Neural cell (in vitro differentiated cells): ENCODE measurements at regions not wholly inside any gene's neighbourhood (a gene's known extent, or its start where the extent isn't known, plus 50 kb on each side); places are given as distances from the start of the nearest gene placed in this dataset.

Experiments used
- EP300 ChIP-seq: fragments of 450-650 bp; conservative IDR thresholded peaks from 2 replicates; pipeline ENCODE4 v1.6.1; 2014; ENCODE audit warnings: antibody characterized with exemption, mild to moderate bottlenecking, moderate library complexity; ENCODE audit not compliant: poor library complexity, severe bottlenecking
- EZH2 ChIP-seq: fragments of 200-600, 300-800 bp; shearing (Covaris generic), sonication (generic); IDR thresholded peaks from 2 replicates; pipeline ENCODE4 v1.6.1; 2014; ENCODE audit warnings: antibody characterized with exemption, low read length, borderline replicate concordance, mild to moderate bottlenecking; ENCODE audit not compliant: insufficient read depth, poor library complexity, severe bottlenecking
- MXI1 ChIP-seq: fragments of 450-650 bp; conservative IDR thresholded peaks from 2 replicates; pipeline ENCODE4 v1.6.1; 2014; ENCODE audit warnings: antibody characterized with exemption, mild to moderate bottlenecking; ENCODE audit not compliant: poor library complexity, severe bottlenecking
- POLR2AphosphoS5 ChIP-seq: IDR thresholded peaks from 2 replicates; pipeline ENCODE4 v1.6.1; 2012
- RAD21 ChIP-seq: fragments of 450-650 bp; conservative IDR thresholded peaks from 2 replicates; pipeline ENCODE4 v1.6.1; 2014; ENCODE audit warnings: antibody characterized with exemption, mild to moderate bottlenecking, moderate library complexity
- SMC3 ChIP-seq: fragments of 450-650 bp; conservative IDR thresholded peaks from 2 replicates; pipeline ENCODE4 v1.6.1; 2014; ENCODE audit warnings: antibody characterized with exemption, mild to moderate bottlenecking, moderate library complexity; ENCODE audit not compliant: poor library complexity
- TAF1 ChIP-seq: IDR thresholded peaks from 2 replicates; pipeline ENCODE4 v1.6.1; 2012; ENCODE audit warnings: low read depth
- TF ChIP-seq, protein P1 (sequence below): fragments of 450-650 bp; IDR thresholded peaks from 2 replicates; pipeline ENCODE4 v1.5.1; 2014; ENCODE audit warnings: antibody characterized with exemption, mild to moderate bottlenecking, moderate library complexity; ENCODE audit not compliant: poor library complexity, severe bottlenecking
- TF ChIP-seq, protein P2 (sequence below): IDR thresholded peaks from 2 replicates; pipeline ENCODE4 v1.6.1; 2012; ENCODE audit warnings: borderline replicate concordance

DNA sequence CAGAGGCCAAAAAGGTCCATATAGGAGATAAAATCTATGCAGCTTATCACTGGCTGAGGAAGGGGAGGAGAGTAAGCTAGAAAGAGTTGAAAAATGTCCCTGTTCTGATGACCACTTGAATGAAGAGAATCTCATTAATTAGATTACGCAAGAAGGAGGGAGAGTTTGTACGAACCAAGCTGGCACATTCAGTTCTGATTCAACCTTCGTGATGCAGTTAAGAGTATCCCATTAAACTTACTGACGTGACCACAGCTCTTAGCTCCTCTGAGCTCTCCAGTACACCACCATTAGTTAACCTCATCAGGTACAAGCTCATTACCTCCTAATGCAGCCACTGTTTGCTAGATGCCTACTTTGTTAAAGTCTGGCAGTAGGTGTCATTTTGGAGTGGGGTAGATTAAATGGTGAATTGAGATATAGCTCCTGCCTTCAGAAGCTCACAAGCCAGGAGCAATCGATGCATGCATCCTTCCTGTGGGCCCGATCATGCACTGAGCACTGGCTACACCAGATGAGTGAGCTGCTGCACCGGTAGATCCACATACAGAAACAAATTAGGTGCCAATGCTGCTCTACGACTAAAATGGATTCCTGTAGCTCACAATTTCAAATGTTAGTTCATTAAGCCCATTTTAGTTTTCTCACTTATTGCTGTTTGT is 458.3 kb downstream of the COG6 start:
- TF ChIP-seq, protein P1, sequence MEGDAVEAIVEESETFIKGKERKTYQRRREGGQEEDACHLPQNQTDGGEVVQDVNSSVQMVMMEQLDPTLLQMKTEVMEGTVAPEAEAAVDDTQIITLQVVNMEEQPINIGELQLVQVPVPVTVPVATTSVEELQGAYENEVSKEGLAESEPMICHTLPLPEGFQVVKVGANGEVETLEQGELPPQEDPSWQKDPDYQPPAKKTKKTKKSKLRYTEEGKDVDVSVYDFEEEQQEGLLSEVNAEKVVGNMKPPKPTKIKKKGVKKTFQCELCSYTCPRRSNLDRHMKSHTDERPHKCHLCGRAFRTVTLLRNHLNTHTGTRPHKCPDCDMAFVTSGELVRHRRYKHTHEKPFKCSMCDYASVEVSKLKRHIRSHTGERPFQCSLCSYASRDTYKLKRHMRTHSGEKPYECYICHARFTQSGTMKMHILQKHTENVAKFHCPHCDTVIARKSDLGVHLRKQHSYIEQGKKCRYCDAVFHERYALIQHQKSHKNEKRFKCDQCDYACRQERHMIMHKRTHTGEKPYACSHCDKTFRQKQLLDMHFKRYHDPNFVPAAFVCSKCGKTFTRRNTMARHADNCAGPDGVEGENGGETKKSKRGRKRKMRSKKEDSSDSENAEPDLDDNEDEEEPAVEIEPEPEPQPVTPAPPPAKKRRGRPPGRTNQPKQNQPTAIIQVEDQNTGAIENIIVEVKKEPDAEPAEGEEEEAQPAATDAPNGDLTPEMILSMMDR = no peak
- TF ChIP-seq EZH2 (no peak), POLR2AphosphoS5 (no peak), EP300 (no peak), RAD21 (no peak), TAF1 (no peak), SMC3 (no peak), MXI1 (no peak)
- TF ChIP-seq, protein P2, sequence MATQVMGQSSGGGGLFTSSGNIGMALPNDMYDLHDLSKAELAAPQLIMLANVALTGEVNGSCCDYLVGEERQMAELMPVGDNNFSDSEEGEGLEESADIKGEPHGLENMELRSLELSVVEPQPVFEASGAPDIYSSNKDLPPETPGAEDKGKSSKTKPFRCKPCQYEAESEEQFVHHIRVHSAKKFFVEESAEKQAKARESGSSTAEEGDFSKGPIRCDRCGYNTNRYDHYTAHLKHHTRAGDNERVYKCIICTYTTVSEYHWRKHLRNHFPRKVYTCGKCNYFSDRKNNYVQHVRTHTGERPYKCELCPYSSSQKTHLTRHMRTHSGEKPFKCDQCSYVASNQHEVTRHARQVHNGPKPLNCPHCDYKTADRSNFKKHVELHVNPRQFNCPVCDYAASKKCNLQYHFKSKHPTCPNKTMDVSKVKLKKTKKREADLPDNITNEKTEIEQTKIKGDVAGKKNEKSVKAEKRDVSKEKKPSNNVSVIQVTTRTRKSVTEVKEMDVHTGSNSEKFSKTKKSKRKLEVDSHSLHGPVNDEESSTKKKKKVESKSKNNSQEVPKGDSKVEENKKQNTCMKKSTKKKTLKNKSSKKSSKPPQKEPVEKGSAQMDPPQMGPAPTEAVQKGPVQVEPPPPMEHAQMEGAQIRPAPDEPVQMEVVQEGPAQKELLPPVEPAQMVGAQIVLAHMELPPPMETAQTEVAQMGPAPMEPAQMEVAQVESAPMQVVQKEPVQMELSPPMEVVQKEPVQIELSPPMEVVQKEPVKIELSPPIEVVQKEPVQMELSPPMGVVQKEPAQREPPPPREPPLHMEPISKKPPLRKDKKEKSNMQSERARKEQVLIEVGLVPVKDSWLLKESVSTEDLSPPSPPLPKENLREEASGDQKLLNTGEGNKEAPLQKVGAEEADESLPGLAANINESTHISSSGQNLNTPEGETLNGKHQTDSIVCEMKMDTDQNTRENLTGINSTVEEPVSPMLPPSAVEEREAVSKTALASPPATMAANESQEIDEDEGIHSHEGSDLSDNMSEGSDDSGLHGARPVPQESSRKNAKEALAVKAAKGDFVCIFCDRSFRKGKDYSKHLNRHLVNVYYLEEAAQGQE = no peak
